B cell (primary cell): ENCODE measurements at regions not wholly inside any gene's neighbourhood (a gene's known extent, or its start where the extent isn't known, plus 50 kb on each side); places are given as distances from the start of the nearest gene placed in this dataset.
A peak's percentile ranks its signal among the peaks of the same experiment; 100 is the strongest.
"Not testable (repeated sequence)": the region's sequence is repeated elsewhere in the genome, so short reads cannot be mapped to it uniquely, and the experiment has no call there.

ENCODE experiments used
- ATAC-seq: fragments of 200-7000 bp; cut with Tn5 transposase; one replicate; pipeline ENCODE4 v1.10.0; 2021; ENCODE audit warnings: low read depth, mild to moderate bottlenecking, moderate number of reproducible peaks, moderate library complexity
- CTCF ChIA-PET: fragments of 350-600 bp; sonication (Branson Sonifier 250); formaldehyde crosslinking; loops from one replicate; lab custom pipeline; 2021; ENCODE audit warnings: antibody characterized with exemption, inconsistent platforms; lab: Charles Lee
- POLR2A ChIA-PET: fragments of 350-600 bp; sonication (Branson Sonifier 250); formaldehyde crosslinking; loops from one replicate; lab custom pipeline; 2021; ENCODE audit warnings: antibody characterized with exemption; lab: Charles Lee
- DNase-seq: peaks from one replicate; pipeline ENCODE4 v3.0.0; 2013
- H2AFZ ChIP-seq: 2 replicates; pipeline ENCODE4 v1.6.1; 2012; ENCODE audit warnings: mild to moderate bottlenecking, low read depth, low read length; ENCODE audit not compliant: insufficient read depth, poor library complexity, severe bottlenecking
- H3K27ac ChIP-seq, 2 donors: 1 replicate in 1 of 2; 2 replicates in 1 of 2; pipeline ENCODE4 v1.5.1; 2012 to 2013; ENCODE audit warnings: low read length in 2 of 2, mild to moderate bottlenecking in 2 of 2, moderate library complexity in 1 of 2
- H3K27me3 ChIP-seq, 4 experiments: fragments of 200-600 bp in 1 of 4; sonication (generic) in 1 of 4; replicated peaks in 1 of 4; 1 replicate in 2 of 4; 2 replicates in 2 of 4; pipeline versions ENCODE4 v1.6.1 to v1.7.0; 2013 to 2016; ENCODE audit warnings: low read length in 3 of 4, mild to moderate bottlenecking in 2 of 4, mixed read lengths in 1 of 4, moderate library complexity in 1 of 4; ENCODE audit not compliant: insufficient read depth in 4 of 4, control insufficient read depth in 3 of 4; ENCODE audit errors: control extremely low read depth in 1 of 4
- H3K36me3 ChIP-seq, 2 experiments: replicated peaks in 1 of 2; 1 replicate in 1 of 2; 2 replicates in 1 of 2; pipeline versions ENCODE4 v1.6.1 to v1.7.1; 2013; ENCODE audit warnings: low read length in 1 of 2; ENCODE audit not compliant: insufficient read depth in 2 of 2, control insufficient read depth in 1 of 2; ENCODE audit errors: control extremely low read depth in 1 of 2, extremely low read depth in 1 of 2
- H3K4me1 ChIP-seq, 2 donors: fragments of 200-600 bp in 1 of 2; sonication (generic) in 1 of 2; 1 replicate in 1 of 2; 2 replicates in 1 of 2; pipeline versions ENCODE4 v1.5.1 to v1.6.1; 2013 to 2017; ENCODE audit warnings: low read length in 2 of 2; ENCODE audit not compliant: control insufficient read depth in 2 of 2, insufficient read depth in 2 of 2
- H3K4me2 ChIP-seq: replicated peaks from 2 replicates; pipeline ENCODE3; 2012; ENCODE audit warnings: mild to moderate bottlenecking, low read depth, low read length; ENCODE audit not compliant: poor library complexity, severe bottlenecking
- H3K4me3 ChIP-seq, 5 experiments: fragments of 200-600 bp in 1 of 5; sonication (generic) in 1 of 5; 1 replicate in 3 of 5; 2 replicates in 2 of 5; pipeline versions ENCODE4 v1.5.1 to v1.7.0; 2011 to 2016; ENCODE audit warnings: low read length in 4 of 5, mild to moderate bottlenecking in 4 of 5, low read depth in 2 of 5, control low read depth in 1 of 5, moderate library complexity in 1 of 5; ENCODE audit not compliant: insufficient read depth in 1 of 5; ENCODE audit errors: control extremely low read depth in 1 of 5, extremely low read depth in 1 of 5
- H3K79me2 ChIP-seq: fragments of 200-600 bp; sonication (generic); one replicate; pipeline ENCODE4 v1.6.0; 2016; ENCODE audit warnings: low read length; ENCODE audit not compliant: control insufficient read depth, insufficient read depth
- H3K9ac ChIP-seq: fragments of 200-600 bp; sonication (generic); 2 replicates; pipeline ENCODE4 v1.6.1; 2017; ENCODE audit warnings: mild to moderate bottlenecking, low read length, moderate library complexity
- H3K9me3 ChIP-seq, 3 donors: one replicate each; pipeline versions ENCODE4 v1.6.1 to v1.7.1; 2013; ENCODE audit warnings: low read length in 2 of 3; ENCODE audit not compliant: control insufficient read depth in 2 of 3, insufficient read depth in 1 of 3; ENCODE audit errors: control extremely low read depth in 1 of 3
- H4K20me1 ChIP-seq: 2 replicates; pipeline ENCODE4 v1.6.0; 2012; ENCODE audit warnings: mild to moderate bottlenecking, low read length; ENCODE audit not compliant: insufficient read depth, control insufficient read depth, poor library complexity, severe bottlenecking
- H3K27ac Mint-ChIP-seq: one replicate; pipeline ENCODE4 v1.8.0; 2021; ENCODE audit warnings: mixed read lengths
- H3K27me3 Mint-ChIP-seq: one replicate; pipeline ENCODE4 v1.8.0; 2021; ENCODE audit warnings: mixed read lengths
- H3K4me1 Mint-ChIP-seq: one replicate; pipeline ENCODE4 v1.8.0; 2021; ENCODE audit warnings: mixed read lengths
- H3K4me3 Mint-ChIP-seq: one replicate; pipeline ENCODE4 v1.8.0; 2021; ENCODE audit warnings: mixed read lengths
- H3K9me3 Mint-ChIP-seq: one replicate; pipeline ENCODE4 v1.8.0; 2022; ENCODE audit warnings: mixed read lengths; ENCODE audit not compliant: insufficient read depth
- WGBS: methylation state at CpG from one replicate; pipeline ENCODE4 v1.1.5; 2013; ENCODE audit warnings: missing lambda C conversion rate; ENCODE audit not compliant: insufficient coverage; 5-methylcytosine and 5-hydroxymethylcytosine counted together
- intact Hi-C: fragments of 100-400 bp; cut with micrococcal nuclease; formaldehyde crosslinking; loops from one replicate; pipeline ENCODE4 v1.10.0; 2022

- H3K27ac ChIP-seq, H3K79me2 ChIP-seq, H2AFZ ChIP-seq, H3K4me1 ChIP-seq, H3K4me1 Mint-ChIP-seq, H3K27me3 Mint-ChIP-seq, H3K9me3 Mint-ChIP-seq, POLR2A ChIA-PET, CTCF ChIA-PET, ATAC-seq, H4K20me1 ChIP-seq, H3K36me3 ChIP-seq, H3K27ac Mint-ChIP-seq, H3K27me3 ChIP-seq, H3K9ac ChIP-seq, intact Hi-C loops, H3K4me3 Mint-ChIP-seq, H3K9me3 ChIP-seq, H3K4me2 ChIP-seq, H3K4me3 ChIP-seq: not testable (repeated sequence)
- WGBS, result no CpG with 5 or more reads among the region's 19 CpGs
- peak; percentile 24 for DNase-seq
These were observed 459.4 kb upstream of the ZNG1F start for GRCh38 chr9:41648564-41648963.

GRCh38 chr9:41646246-41646645 lies 457.1 kb upstream of the ZNG1F start:
- POLR2A ChIA-PET, result not testable (repeated sequence)

GRCh38 chr9:41643571-41644279 lies 454.6 kb upstream of the ZNG1F start:
- POLR2A ChIA-PET, H3K4me1 Mint-ChIP-seq, H3K27ac ChIP-seq, intact Hi-C loops, H3K79me2 ChIP-seq, H3K4me1 ChIP-seq, H3K9me3 ChIP-seq, H3K27me3 Mint-ChIP-seq, H3K9me3 Mint-ChIP-seq, H3K36me3 ChIP-seq, H3K27ac Mint-ChIP-seq, H3K27me3 ChIP-seq, H3K4me2 ChIP-seq, CTCF ChIA-PET, H4K20me1 ChIP-seq: not testable (repeated sequence)
- WGBS, result 9% methylated on average over 27 of the region's 55 CpGs
- peak overlapping the region; percentile 43 for H3K9ac ChIP-seq
- ATAC-seq, result peak; percentile 54
- peak; percentile 67 for DNase-seq
- peak overlapping the region in 4 of 5 experiments; percentile 22 to 47 (median 36) for H3K4me3 ChIP-seq
- H3K4me3 Mint-ChIP-seq, result peak overlapping the region; percentile 67
- peak overlapping the region; percentile 49 for H2AFZ ChIP-seq

More at GRCh38 chr9:41646246-41646645, 457.1 kb upstream of the ZNG1F start:
- H3K4me1 Mint-ChIP-seq, H3K27ac Mint-ChIP-seq, H3K27me3 Mint-ChIP-seq, H4K20me1 ChIP-seq, DNase-seq, H3K4me1 ChIP-seq, H3K4me3 ChIP-seq, H3K9me3 ChIP-seq, CTCF ChIA-PET, H3K4me2 ChIP-seq, H3K9ac ChIP-seq, H3K27ac ChIP-seq, H3K27me3 ChIP-seq, intact Hi-C loops, H3K79me2 ChIP-seq, H3K4me3 Mint-ChIP-seq, H3K9me3 Mint-ChIP-seq, H2AFZ ChIP-seq, ATAC-seq, H3K36me3 ChIP-seq: not testable (repeated sequence)
- 100% methylated on average over 9 of the region's 26 CpGs for WGBS

- DNase-seq, CTCF ChIA-PET, H3K36me3 ChIP-seq, H3K9ac ChIP-seq, H3K4me3 Mint-ChIP-seq, H3K27me3 ChIP-seq, H2AFZ ChIP-seq, H4K20me1 ChIP-seq, intact Hi-C loops, ATAC-seq, H3K4me3 ChIP-seq, H3K4me1 ChIP-seq, H3K4me2 ChIP-seq, H3K27me3 Mint-ChIP-seq, H3K9me3 ChIP-seq, H3K79me2 ChIP-seq, H3K27ac Mint-ChIP-seq, H3K9me3 Mint-ChIP-seq, H3K27ac ChIP-seq, H3K4me1 Mint-ChIP-seq, POLR2A ChIA-PET: not testable (repeated sequence)
- WGBS, result 76% methylated on average over 3 of the region's 3 CpGs
These were observed 444.6 kb upstream of the ZNG1F start for GRCh38 chr9:41633726-41634125.
